ENCODE measurements at regions not wholly inside any gene's neighbourhood (a gene's known extent, or its start where the extent isn't known, plus 50 kb on each side); places are given as distances from the start of the nearest gene placed in this dataset.

GRCh38 chr10:51008346-51008745, 65.9 kb upstream of the PRKG1 start:
- TF ChIP-seq CTCF (IDR thresholded peaks at IDR 0.05), result no peak
- no peak for TF ChIP-seq POLR2A (IDR thresholded peaks at IDR 0.05)

Measured in gastroesophageal sphincter (tissue), 3 donors.